Activated CD8-positive, alpha-beta T cell treated with anti-CD3 and anti-CD28 coated beads, Interleukin-2, amount 10 ng/mL, durations not matched to agents 7 days and 5 days (primary cell): ENCODE measurements at regions not wholly inside any gene's neighbourhood (a gene's known extent, or its start where the extent isn't known, plus 50 kb on each side); places are given as distances from the start of the nearest gene placed in this dataset.
"Not testable (repeated sequence)": the region's sequence is repeated elsewhere in the genome, so short reads cannot be mapped to it uniquely, and the experiment has no call there.

Source experiments
- ATAC-seq: fragments of 150-1000 bp; cut with Tn5 transposase; one replicate; pipeline ENCODE4 v1.10.0; 2021; ENCODE audit warnings: moderate library complexity
- CTCF ChIA-PET: fragments of 350-600 bp; sonication (Branson Sonifier 250); formaldehyde crosslinking; loops from one replicate; lab custom pipeline; 2021; ENCODE audit warnings: antibody characterized with exemption; lab: Charles Lee
- POLR2A ChIA-PET: fragments of 350-600 bp; sonication (Branson Sonifier 250); formaldehyde crosslinking; loops from one replicate; lab custom pipeline; 2021; ENCODE audit warnings: antibody characterized with exemption; lab: Charles Lee
- DNase-seq: peaks from one replicate; pipeline ENCODE4 v3.0.0-alpha.2; 2020
- H3K27ac Mint-ChIP-seq: one replicate; pipeline ENCODE4 v1.8.0; 2021; ENCODE audit warnings: mild to moderate bottlenecking, mixed read lengths
- H3K27me3 Mint-ChIP-seq: one replicate; pipeline ENCODE4 v1.8.0; 2021; ENCODE audit warnings: low read depth, mixed read lengths
- H3K36me3 Mint-ChIP-seq: one replicate; pipeline ENCODE4 v1.8.0; 2021; ENCODE audit warnings: low read depth, mixed read lengths
- H3K4me1 Mint-ChIP-seq: one replicate; pipeline ENCODE4 v1.8.0; 2021; ENCODE audit warnings: low read depth, mixed read lengths
- H3K4me3 Mint-ChIP-seq: one replicate; pipeline ENCODE4 v1.8.0; 2021; ENCODE audit warnings: mild to moderate bottlenecking, mixed read lengths
- H3K9me3 Mint-ChIP-seq: one replicate; pipeline ENCODE4 v1.8.0; 2022; ENCODE audit warnings: mixed read lengths; ENCODE audit not compliant: insufficient read depth

DNA sequence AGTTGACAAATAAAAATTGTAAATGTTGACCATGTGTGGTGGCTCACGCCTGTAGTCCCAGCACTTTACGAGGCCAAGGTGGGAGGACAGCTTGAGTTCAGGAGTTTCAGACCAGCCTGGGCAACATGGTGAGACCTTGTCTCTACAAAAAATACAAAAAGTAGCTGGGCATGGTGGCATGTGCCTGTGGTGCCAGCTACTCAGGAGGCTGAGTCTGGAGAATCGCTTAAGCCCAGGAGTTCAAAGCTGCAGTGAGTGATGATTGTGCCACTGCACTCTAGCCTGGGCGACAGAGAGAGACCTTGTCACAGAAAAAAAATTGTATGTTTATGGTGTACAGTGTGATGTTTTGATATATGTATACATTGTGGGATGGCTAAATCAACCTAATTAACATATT, 119.6 kb downstream of the NPIPB5 start:
- no peaks in the 10 kb centered on the region for H3K4me1 Mint-ChIP-seq
- ChIA-PET POLR2A (no interaction called here), CTCF (no interaction called here)
- no peak for ATAC-seq
- H3K4me3 Mint-ChIP-seq, result no peak overlapping the region
- DNase-seq, result no peak
- H3K36me3 Mint-ChIP-seq, result no peaks in the 10 kb centered on the region
- H3K9me3 Mint-ChIP-seq, result no peaks in the 10 kb centered on the region
- peaks cover 3% of the 10 kb centered on the region for H3K27me3 Mint-ChIP-seq
- H3K27ac Mint-ChIP-seq, result no peak overlapping the region

DNA sequence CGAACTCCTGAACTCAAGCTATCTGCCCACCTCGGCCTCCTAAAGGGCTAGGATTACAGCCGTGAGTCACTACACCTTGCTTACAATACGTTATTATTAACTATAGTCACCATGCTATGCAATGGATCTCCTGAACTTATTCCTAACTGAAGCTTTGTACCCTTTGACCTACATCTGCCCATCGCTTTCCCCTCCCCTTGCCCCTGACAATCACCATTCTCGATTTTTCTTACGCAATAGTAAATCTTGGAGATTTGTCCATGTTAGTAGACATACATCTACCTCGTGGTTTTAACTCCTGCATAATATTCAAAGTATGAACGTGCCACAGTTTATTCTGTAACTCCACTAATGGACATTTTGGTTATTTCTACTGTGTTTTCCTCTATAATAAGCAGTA, 120.6 kb downstream of the NPIPB5 start:
- ATAC-seq (no peak), DNase-seq (no peak)
- Mint-ChIP-seq H3K27me3 (peaks cover 6% of the 10 kb centered on the region), H3K9me3 (no peaks in the 10 kb centered on the region), H3K4me1 (no peaks in the 10 kb centered on the region), H3K27ac (no peak overlapping the region), H3K4me3 (no peak overlapping the region), H3K36me3 (no peaks in the 10 kb centered on the region)
- CTCF ChIA-PET, result no interaction called here
- POLR2A ChIA-PET, result no interaction called here

DNA sequence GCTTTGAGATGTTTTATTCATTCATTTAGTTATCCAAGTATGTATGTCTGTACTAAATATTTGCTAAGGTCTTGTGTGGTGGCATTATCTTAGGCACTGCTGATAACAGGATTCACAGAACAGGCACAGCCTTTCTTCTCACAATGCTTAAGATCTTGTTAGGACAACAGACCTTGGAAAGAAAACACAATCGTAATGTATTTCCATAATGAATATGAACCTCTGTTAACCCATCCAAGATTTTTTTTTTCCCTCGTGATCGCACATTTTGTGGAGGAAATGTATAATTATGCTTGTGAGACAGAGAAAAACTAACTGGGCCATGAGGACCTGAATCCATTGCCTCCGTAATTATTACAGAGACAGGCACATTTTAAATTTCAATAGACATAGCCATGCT, 121.9 kb downstream of the NPIPB5 start:
- Mint-ChIP-seq H3K4me3 (no peak overlapping the region), H3K36me3 (no peaks in the 10 kb centered on the region), H3K4me1 (no peaks in the 10 kb centered on the region), H3K27ac (no peak overlapping the region), H3K9me3 (no peaks in the 10 kb centered on the region), H3K27me3 (peaks cover 6% of the 10 kb centered on the region)
- no peak for DNase-seq
- no peak for ATAC-seq
- CTCF ChIA-PET, result no interaction called here
- POLR2A ChIA-PET, result no interaction called here

DNA sequence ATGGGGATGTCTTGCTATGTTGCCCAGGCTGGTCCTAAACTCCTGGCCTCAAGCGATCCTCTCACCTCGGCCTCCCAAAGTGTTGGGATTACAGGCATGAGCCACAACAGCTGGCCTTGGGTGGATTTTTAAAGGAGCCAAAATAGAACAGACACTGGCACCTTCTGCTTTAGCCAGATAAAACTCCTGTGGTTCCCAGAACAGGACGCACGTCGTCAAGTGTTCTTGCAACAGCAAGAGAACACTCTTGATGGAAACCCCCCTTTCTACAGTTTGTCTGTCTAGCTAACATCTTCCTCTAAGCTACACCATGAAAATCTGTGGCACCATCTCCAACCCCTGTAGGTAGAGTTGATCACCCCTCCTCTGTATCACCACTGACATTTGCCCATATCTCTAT, 122.6 kb downstream of the NPIPB5 start:
- Mint-ChIP-seq H3K27me3 (peaks cover 6% of the 10 kb centered on the region), H3K4me1 (no peaks in the 10 kb centered on the region), H3K9me3 (no peaks in the 10 kb centered on the region), H3K36me3 (no peaks in the 10 kb centered on the region), H3K27ac (no peak overlapping the region), H3K4me3 (no peak overlapping the region)
- ChIA-PET POLR2A (no interaction called here), CTCF (no interaction called here)
- no peak for DNase-seq
- no peak for ATAC-seq

DNA sequence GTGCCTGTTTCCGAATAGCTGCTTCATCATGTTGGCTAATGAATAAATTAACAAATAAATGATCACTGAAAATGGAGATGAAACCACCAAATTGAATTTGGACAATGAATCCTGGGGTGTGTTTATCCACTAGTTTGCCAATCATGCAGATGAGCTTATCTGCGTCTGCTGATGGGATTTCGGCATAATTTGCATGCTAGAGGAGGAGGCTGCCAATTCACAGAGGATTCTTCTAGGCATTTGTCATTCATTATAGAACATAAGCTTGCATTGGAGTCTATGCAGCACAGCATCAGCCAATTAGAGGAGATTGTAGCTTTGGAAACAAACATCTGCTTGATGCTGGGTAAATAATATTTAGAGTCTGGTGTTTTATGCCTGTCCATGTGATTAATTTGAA, 123.1 kb downstream of the NPIPB5 start:
- Mint-ChIP-seq H3K27me3 (peaks cover 6% of the 10 kb centered on the region), H3K36me3 (no peaks in the 10 kb centered on the region), H3K4me1 (no peaks in the 10 kb centered on the region), H3K27ac (no peak overlapping the region), H3K4me3 (no peak overlapping the region), H3K9me3 (no peaks in the 10 kb centered on the region)
- POLR2A ChIA-PET, result no interaction called here
- DNase-seq, result no peak
- CTCF ChIA-PET, result no interaction called here
- ATAC-seq, result no peak

DNA sequence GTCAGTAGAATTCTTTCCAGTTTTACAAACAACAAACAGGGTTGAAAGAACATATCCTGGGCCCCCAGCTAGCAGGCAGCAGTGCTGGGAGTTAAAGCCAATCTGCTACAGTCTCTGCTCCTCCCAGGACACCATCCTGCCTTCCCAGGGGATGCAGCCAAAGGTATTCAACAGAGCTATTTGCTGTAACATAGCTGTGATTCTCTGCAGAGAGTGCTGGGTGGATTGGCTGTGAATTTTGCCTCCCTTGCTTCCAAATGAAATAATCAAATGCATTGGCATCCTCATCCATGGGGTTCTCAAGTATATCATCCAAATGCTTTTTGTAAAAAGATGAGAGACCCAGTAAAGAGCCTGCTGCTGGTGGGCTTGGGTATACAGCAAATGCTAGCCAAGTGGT, 124.3 kb downstream of the NPIPB5 start:
- Mint-ChIP-seq H3K27me3 (peaks cover 6% of the 10 kb centered on the region), H3K4me1 (no peaks in the 10 kb centered on the region), H3K27ac (no peak overlapping the region), H3K36me3 (no peaks in the 10 kb centered on the region), H3K4me3 (no peak overlapping the region), H3K9me3 (no peaks in the 10 kb centered on the region)
- POLR2A ChIA-PET, result no interaction called here
- ATAC-seq (no peak), DNase-seq (no peak)
- CTCF ChIA-PET, result interaction anchor here (1.1 kb wide), 1 partner anchor 15 kb away, joined by 4 read pairs; no protein-coding TSS in a partner anchor

DNA sequence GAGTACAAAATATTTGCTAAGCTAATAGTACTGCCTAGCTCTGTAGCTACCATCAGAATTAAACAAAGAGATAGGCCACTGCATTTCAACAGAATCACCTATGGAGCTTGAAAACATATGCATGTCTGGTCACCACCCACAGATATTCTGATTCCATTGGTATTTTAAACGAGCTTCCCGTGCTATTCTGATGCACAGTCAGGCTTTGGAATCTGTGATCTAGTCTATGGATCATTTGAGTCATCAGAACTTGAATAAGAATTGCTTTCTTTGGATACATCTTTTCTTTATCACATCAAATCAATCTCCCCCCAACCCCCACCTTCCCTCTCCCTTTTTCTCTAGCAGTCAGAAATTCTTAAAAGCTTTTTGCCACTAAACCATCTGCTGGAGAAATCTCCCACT, 124.7 kb downstream of the NPIPB5 start:
- Mint-ChIP-seq H3K36me3 (no peaks in the 10 kb centered on the region), H3K9me3 (no peaks in the 10 kb centered on the region), H3K27ac (no peak overlapping the region), H3K4me3 (no peak overlapping the region), H3K27me3 (peaks cover 6% of the 10 kb centered on the region), H3K4me1 (no peaks in the 10 kb centered on the region)
- ChIA-PET POLR2A (no interaction called here), CTCF (interaction anchor here (1.1 kb wide), 1 partner anchor 15 kb away, joined by 4 read pairs; no protein-coding TSS in a partner anchor)
- ATAC-seq (no peak), DNase-seq (no peak)

DNA sequence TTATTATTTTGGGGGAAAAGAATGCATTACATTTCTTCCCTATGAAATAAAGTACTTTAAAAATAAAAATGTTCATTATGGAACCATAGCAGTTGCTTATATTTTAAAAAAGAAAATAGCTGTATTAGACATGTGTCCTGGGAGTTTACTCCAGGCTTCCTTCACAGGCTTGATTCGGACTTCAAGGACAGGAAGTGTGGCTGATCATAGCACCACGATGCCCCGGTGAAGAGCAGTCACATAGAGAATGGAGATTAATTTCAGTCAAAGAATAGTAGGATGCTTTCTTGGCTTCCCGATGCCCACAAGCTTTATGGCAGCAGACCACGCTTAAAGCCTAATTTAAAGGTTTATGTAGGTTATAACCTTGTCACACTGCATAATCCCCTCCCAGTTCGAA, 125.1 kb downstream of the NPIPB5 start:
- Mint-ChIP-seq H3K36me3 (no peaks in the 10 kb centered on the region), H3K27me3 (peaks cover 6% of the 10 kb centered on the region), H3K27ac (no peak overlapping the region), H3K9me3 (no peaks in the 10 kb centered on the region), H3K4me1 (no peaks in the 10 kb centered on the region), H3K4me3 (no peak overlapping the region)
- DNase-seq (no peak), ATAC-seq (no peak)
- POLR2A ChIA-PET, result no interaction called here
- CTCF ChIA-PET, result no interaction called here

DNA sequence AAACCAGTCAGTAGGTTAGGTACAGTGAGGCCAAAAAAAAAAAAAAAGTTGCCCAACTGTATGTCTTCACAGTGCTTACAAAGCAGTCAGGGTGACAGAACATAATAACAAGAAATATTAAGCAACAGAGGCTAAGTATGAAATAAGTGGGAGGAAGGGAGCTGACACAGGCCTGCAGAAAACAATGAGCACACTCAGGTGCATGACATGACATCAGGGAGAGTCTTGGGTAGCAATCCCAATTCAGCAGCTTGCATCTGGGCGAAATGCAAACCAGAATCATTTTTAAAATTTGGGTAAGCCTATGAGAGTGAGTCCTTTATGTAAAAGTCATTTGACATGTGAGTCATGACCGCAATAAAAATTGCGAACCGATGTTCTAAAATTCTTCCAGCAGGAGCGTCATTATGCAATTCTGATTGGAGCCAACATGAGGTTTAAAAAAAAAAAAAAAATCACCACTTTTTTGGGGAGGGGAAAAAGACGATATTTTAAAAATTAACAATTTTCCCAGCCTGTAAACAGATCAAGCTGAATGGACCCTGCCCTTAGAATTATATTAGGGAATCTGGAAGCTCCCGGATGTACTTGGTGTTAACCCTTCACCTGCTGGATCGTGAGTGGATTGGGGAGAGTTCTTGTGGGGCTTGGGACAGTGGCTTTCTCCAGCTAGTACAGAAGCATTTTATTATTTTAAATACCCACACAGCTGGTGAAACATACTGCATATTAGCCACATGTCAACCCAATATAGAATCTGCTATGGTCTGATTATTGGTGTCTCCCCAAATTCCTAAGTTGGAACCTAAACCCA, 127.9 kb downstream of the NPIPB5 start:
- Mint-ChIP-seq H3K36me3 (no peaks in the 10 kb centered on the region), H3K4me3 (no peak overlapping the region), H3K27ac (no peak overlapping the region), H3K4me1 (no peaks in the 10 kb centered on the region), H3K27me3 (peaks cover 3% of the 10 kb centered on the region), H3K9me3 (no peaks in the 10 kb centered on the region)
- no peak for ATAC-seq
- no peak for DNase-seq
- CTCF ChIA-PET, result no interaction called here
- POLR2A ChIA-PET, result no interaction called here

DNA sequence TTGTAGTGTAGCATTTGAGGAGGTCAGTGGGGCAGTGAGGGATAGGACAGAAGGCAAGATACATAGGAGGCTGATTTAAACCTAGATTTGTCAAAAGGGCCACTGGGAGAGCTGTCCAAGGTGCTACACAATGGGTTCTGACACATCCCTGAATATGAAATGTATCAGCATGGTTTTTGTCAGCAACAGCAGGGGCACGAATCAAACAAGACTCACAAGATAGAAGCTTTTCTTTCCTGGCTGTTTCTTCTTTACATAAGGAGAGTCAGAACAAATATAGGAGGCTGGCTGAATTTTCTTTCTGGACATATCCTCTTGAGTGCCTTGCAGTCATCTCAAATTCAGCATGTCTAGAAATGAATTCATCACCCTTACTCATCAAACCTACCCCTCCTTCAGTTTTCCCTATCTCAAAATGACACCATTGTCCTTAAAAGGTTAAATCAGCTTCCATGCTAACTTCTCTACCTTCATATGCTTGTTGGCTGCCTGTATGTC, 130.5 kb downstream of the NPIPB5 start:
- no peak overlapping the region for H3K27ac Mint-ChIP-seq
- H3K36me3 Mint-ChIP-seq, result no peaks in the 10 kb centered on the region
- no peaks in the 10 kb centered on the region for H3K4me1 Mint-ChIP-seq
- no peaks in the 10 kb centered on the region for H3K27me3 Mint-ChIP-seq
- H3K4me3 Mint-ChIP-seq, result no peak overlapping the region
- ATAC-seq, result no peak
- DNase-seq, result peak; percentile 34
- ChIA-PET CTCF (no interaction called here), POLR2A (no interaction called here)
- no peaks in the 10 kb centered on the region for H3K9me3 Mint-ChIP-seq

DNA sequence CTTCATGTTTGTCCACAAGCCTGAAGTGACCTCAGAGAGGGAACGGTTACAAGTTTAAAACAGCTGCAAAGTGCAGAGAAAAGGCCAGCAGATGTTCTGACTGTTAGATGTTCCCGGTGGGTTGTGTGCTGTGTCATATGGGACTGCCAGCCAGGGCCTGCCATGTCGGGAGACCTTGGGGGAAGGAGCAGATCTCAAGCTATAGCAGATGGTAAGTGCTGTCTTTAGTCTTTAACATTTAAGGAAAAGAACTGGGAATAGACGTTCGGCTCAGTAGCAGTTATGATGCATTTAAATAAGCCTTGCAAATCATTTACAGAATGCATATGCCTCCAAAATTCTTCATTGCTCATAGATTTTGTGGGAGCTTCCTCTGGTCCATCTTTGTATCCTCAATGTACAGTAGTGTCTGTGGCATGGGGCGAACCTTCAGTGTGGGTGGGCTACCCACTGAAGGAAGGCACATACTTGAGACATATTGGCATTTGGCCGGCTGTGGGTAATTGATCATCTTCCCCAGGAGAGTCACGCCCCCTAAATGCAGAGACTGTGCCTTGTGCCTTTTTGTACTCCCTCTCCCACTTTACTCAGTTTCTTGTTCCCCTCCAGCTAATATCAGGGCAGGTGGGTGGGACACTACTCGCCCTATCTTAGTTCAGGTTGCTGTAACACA, 131.9 kb downstream of the NPIPB5 start:
- H3K9me3 Mint-ChIP-seq, result no peaks in the 10 kb centered on the region
- DNase-seq, result no peak
- POLR2A ChIA-PET, result no interaction called here
- no peak overlapping the region for H3K4me3 Mint-ChIP-seq
- H3K27ac Mint-ChIP-seq, result no peak overlapping the region
- no peaks in the 10 kb centered on the region for H3K27me3 Mint-ChIP-seq
- CTCF ChIA-PET, result interaction anchor here (0.8 kb wide), 1 partner anchor 16 kb away, joined by 3 read pairs; no protein-coding TSS in a partner anchor
- H3K36me3 Mint-ChIP-seq, result no peaks in the 10 kb centered on the region
- H3K4me1 Mint-ChIP-seq, result no peaks in the 10 kb centered on the region
- ATAC-seq, result no peak

DNA sequence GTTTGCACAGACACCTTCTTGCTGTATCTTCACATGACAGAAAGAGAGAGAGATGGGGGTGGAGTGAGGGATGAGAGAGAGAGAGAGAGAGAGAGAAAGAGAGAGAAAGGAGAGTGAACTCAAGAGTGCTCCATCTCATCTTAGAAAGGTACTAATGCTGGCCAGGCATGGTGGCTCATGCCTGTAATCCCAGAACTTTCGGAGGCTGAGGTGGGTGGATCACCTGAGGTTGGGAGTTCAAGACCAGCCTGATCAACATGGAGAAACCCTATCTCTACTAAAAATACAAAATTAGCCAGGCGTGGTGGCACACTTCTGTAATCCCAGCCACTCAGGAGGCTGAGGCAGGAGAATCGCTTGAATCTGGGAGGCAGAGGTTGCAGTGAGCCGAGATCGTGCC, 132.5 kb downstream of the NPIPB5 start:
- H3K4me3 Mint-ChIP-seq, H3K36me3 Mint-ChIP-seq, H3K4me1 Mint-ChIP-seq, H3K27me3 Mint-ChIP-seq, DNase-seq, CTCF ChIA-PET, POLR2A ChIA-PET, H3K9me3 Mint-ChIP-seq, ATAC-seq, H3K27ac Mint-ChIP-seq: not testable (repeated sequence)
